ENCODE measurements at regions not wholly inside any gene's neighbourhood (a gene's known extent, or its start where the extent isn't known, plus 50 kb on each side); places are given as distances from the start of the nearest gene placed in this dataset.

GRCh38 chr11:27207025-27207650 lies 155.9 kb downstream of the CCDC34 start:
- Histone ChIP-seq H3K4me1 (peaks cover 19% of the 10 kb centered on the region), H3K27me3 (ENCODE audit: insufficient read depth in 3 of 3, low read length in 2 of 3) (no peaks in the 10 kb centered on the region), H3K4me3 (no peak overlapping the region), H3K27ac (peak overlapping the region; percentile 56), H3K9me3 (no peaks in the 10 kb centered on the region), H3K36me3 (ENCODE audit: insufficient read depth in 1 of 2, low read depth in 1 of 2) (no peaks in the 10 kb centered on the region)
- ATAC-seq (peak in 2 of 4 donors; percentile 7 to 57), DNase-seq (no peak)
- intact Hi-C loops (cut with DNase I) = no loop called here
- 40 to 72% (median 67%) methylated on average over 2 of the region's 2 CpGs for WGBS, 3 donors
- TF ChIP-seq CTCF (IDR thresholded peaks at IDR 0.05) = no peak

GRCh38 chr11:27205779-27206570 lies 157.0 kb downstream of the CCDC34 start:
- intact Hi-C loops (cut with DNase I) = no loop called here
- ATAC-seq = no peak
- Histone ChIP-seq H3K27ac (peak overlapping the region; percentile 2), H3K4me1 (peaks cover 29% of the 10 kb centered on the region), H3K4me3 (no peak overlapping the region), H3K9me3 (no peaks in the 10 kb centered on the region), H3K27me3 (ENCODE audit: insufficient read depth in 3 of 3, low read length in 2 of 3) (no peaks in the 10 kb centered on the region), H3K36me3 (ENCODE audit: insufficient read depth in 1 of 2, low read depth in 1 of 2) (no peaks in the 10 kb centered on the region)
- no peak for DNase-seq
- no peak for TF ChIP-seq CTCF (IDR thresholded peaks at IDR 0.05)

- H3K4me3 ChIP-seq = no peak overlapping the region
- no peak overlapping the region for H3K27ac ChIP-seq
- intact Hi-C loops (cut with DNase I) = no loop called here
- H3K27me3 ChIP-seq (ENCODE audit: insufficient read depth in 3 of 3, low read length in 2 of 3) = no peaks in the 10 kb centered on the region
- TF ChIP-seq CTCF (IDR thresholded peaks at IDR 0.05) = no peak
- ATAC-seq (no peak), DNase-seq (no peak)
- 47 to 54% (median 54%) methylated on average over 3 of the region's 3 CpGs for WGBS, 3 donors
- H3K4me1 ChIP-seq = peaks cover 29% of the 10 kb centered on the region
- H3K9me3 ChIP-seq = no peaks in the 10 kb centered on the region
- H3K36me3 ChIP-seq (ENCODE audit: insufficient read depth in 1 of 2, low read depth in 1 of 2) = no peaks in the 10 kb centered on the region
Observed at GRCh38 chr11:27205250-27205649, 157.8 kb downstream of the CCDC34 start.

- Histone ChIP-seq H3K4me3 (no peak overlapping the region), H3K9me3 (no peaks in the 10 kb centered on the region), H3K27me3 (ENCODE audit: insufficient read depth in 3 of 3, low read length in 2 of 3) (no peaks in the 10 kb centered on the region), H3K36me3 (ENCODE audit: insufficient read depth in 1 of 2, low read depth in 1 of 2) (no peaks in the 10 kb centered on the region), H3K27ac (no peak overlapping the region), H3K4me1 (peaks cover 25% of the 10 kb centered on the region)
- TF ChIP-seq CTCF (IDR thresholded peaks at IDR 0.05) = no peak
- ATAC-seq (no peak), DNase-seq (no peak)
- 52 to 68% (median 63%) methylated on average over 3 of the region's 3 CpGs for WGBS, 3 donors
- intact Hi-C loops (cut with DNase I) = no loop called here
Observed at GRCh38 chr11:27204529-27204928, 158.5 kb downstream of the CCDC34 start.
